GM12878 (cell line): ENCODE measurements at regions not wholly inside any gene's neighbourhood (a gene's known extent, or its start where the extent isn't known, plus 50 kb on each side); places are given as distances from the start of the nearest gene placed in this dataset.

Experiments used
- ATAC-seq: fragments of 200-7000 bp; cut with Tn5 transposase; 3 replicates; pipeline ENCODE4 v1.9.1; 2020; ENCODE audit warnings: mild to moderate bottlenecking, moderate library complexity
- BruUV-seq: library from RNA; stranded (reverse); fragments of 400-500 nt; replicated peaks from 2 replicates; lab custom pipeline; 2021; lab: Mats Ljungman, UMichigan
- CTCF ChIA-PET: fragments of 300-600 bp; sonication (Branson Sonifier 250); formaldehyde crosslinking; extraction: SDS; loops from one replicate; lab custom pipeline; 2021; ENCODE audit warnings: inconsistent platforms; lab: Yijun Ruan, JAX
- POLR2A ChIA-PET: fragments of 350-600 bp; formaldehyde crosslinking; extraction: SDS; loops from one replicate; lab custom pipeline; 2021; ENCODE audit warnings: inconsistent platforms; lab: Charles Lee
- RAD21 ChIA-PET: fragments of 300-600 bp; sonication (Branson Sonifier 250); formaldehyde crosslinking; loops from one replicate; lab custom pipeline; 2023; ENCODE audit warnings: antibody characterized with exemption; ENCODE audit not compliant: unreplicated experiment; lab: Charles Lee
- SMC1A ChIA-PET: fragments of 300-600 bp; sonication (Branson Sonifier 250); formaldehyde crosslinking; loops from one replicate; lab custom pipeline; 2023; ENCODE audit not compliant: unreplicated experiment, uncharacterized antibody; lab: Charles Lee
- DNase-seq: peaks from one replicate; pipeline ENCODE4 v3.0.0-alpha.2; 2011; ENCODE audit warnings: low read depth, low spot score
- FAIRE-seq: peaks from 3 replicates; lab custom pipeline; 2011; peaks lifted over from hg19 to GRCh38; lab: Jason Lieb, UNC
- H2AFZ ChIP-seq: 2 replicates; pipeline ENCODE4 v1.6.0; 2011; ENCODE audit warnings: low read depth, low read length, control low read depth; ENCODE audit not compliant: control insufficient read depth
- H3K27ac ChIP-seq: 2 replicates; pipeline ENCODE4 v1.5.1; 2011; ENCODE audit warnings: control low read depth; ENCODE audit not compliant: control insufficient read depth, insufficient read depth
- H3K27me3 ChIP-seq, 2 experiments: replicated peaks in 1 of 2; 2 replicates each; pipeline versions ENCODE4 v1.6.0 to v1.6.1; 2011; ENCODE audit warnings: low read length in 1 of 2; ENCODE audit not compliant: control insufficient read depth in 2 of 2, insufficient read depth in 2 of 2
- H3K36me3 ChIP-seq, 2 experiments: 2 replicates each; pipeline ENCODE4 v1.5.1; 2011; ENCODE audit warnings: low read length in 1 of 2; ENCODE audit not compliant: control insufficient read depth in 2 of 2, insufficient read depth in 2 of 2
- H3K4me1 ChIP-seq: 2 replicates; pipeline ENCODE4 v1.6.1; 2011; ENCODE audit warnings: mild to moderate bottlenecking, low read length, moderate library complexity, mixed read lengths; ENCODE audit not compliant: control insufficient read depth, insufficient read depth
- H3K4me2 ChIP-seq: 2 replicates; pipeline ENCODE4 v1.6.0; 2011; ENCODE audit warnings: control low read depth; ENCODE audit not compliant: control insufficient read depth, insufficient read depth
- H3K4me3 ChIP-seq: fragments of 200-600 bp; sonication (generic); 2 replicates; pipeline ENCODE4 v1.5.1; 2016
- H3K79me2 ChIP-seq: 2 replicates; pipeline ENCODE4 v1.6.0; 2011; ENCODE audit warnings: low read length; ENCODE audit not compliant: control insufficient read depth, insufficient read depth
- H3K9ac ChIP-seq: 2 replicates; pipeline ENCODE4 v1.8.0; 2011; ENCODE audit warnings: low read length, control low read depth, mixed read lengths; ENCODE audit not compliant: control insufficient read depth, insufficient read depth
- H3K9me3 ChIP-seq: replicated peaks from 3 replicates; pipeline ENCODE4 v1.5.1; 2011; ENCODE audit warnings: mild to moderate bottlenecking, low read length; ENCODE audit not compliant: control insufficient read depth, insufficient read depth
- H4K20me1 ChIP-seq: 2 replicates; pipeline ENCODE4 v1.6.0; 2011; ENCODE audit not compliant: control insufficient read depth, insufficient read depth
- ATF3 ChIP-seq: IDR thresholded peaks from 2 replicates; pipeline ENCODE4 v1.6.1; 2011; ENCODE audit warnings: low read depth, mild to moderate bottlenecking, low read length, moderate library complexity, borderline replicate concordance; ENCODE audit errors: extremely low read depth
- EGR1 ChIP-seq, 2 experiments: IDR thresholded peaks; 1 replicate in 1 of 2; 2 replicates in 1 of 2; pipeline ENCODE4 v1.6.1; 2011 to 2012; ENCODE audit warnings: low read depth in 2 of 2, low read length in 2 of 2, borderline replicate concordance in 1 of 2, mild to moderate bottlenecking in 1 of 2, moderate library complexity in 1 of 2
- ESRRA ChIP-seq: IDR thresholded peaks from 2 replicates; pipeline ENCODE4 v1.6.1; 2012; ENCODE audit warnings: mild to moderate bottlenecking, low read length, improper control_type of control experiment
- FOS ChIP-seq: IDR thresholded peaks from 3 replicates; pipeline ENCODE4 v1.6.1; 2011; ENCODE audit warnings: borderline replicate concordance; ENCODE audit not compliant: insufficient read length; ENCODE audit errors: extremely low read depth
- GABPA ChIP-seq: IDR thresholded peaks from 2 replicates; pipeline ENCODE4 v1.6.1; 2014; ENCODE audit warnings: antibody characterized with exemption, low read depth, mild to moderate bottlenecking, inconsistent platforms
- HDAC2 ChIP-seq: fragments of 200-600 bp; sonication (generic); IDR thresholded peaks from 2 replicates; pipeline ENCODE4 v1.6.1; 2017
- NR2C1 ChIP-seq: fragments of 450-650 bp; IDR thresholded peaks from 2 replicates; pipeline ENCODE4 v1.6.1; 2017; ENCODE audit warnings: antibody characterized with exemption, mild to moderate bottlenecking, moderate library complexity
- PAX5 ChIP-seq: IDR thresholded peaks from 2 replicates; pipeline ENCODE4 v1.6.1; 2011; ENCODE audit warnings: low read depth, low read length, borderline replicate concordance
- POU2F2 ChIP-seq: IDR thresholded peaks from 3 replicates; pipeline ENCODE4 v1.6.1; 2011; ENCODE audit warnings: low read depth, mild to moderate bottlenecking, low read length, borderline replicate concordance
- RBBP5 ChIP-seq: fragments of 200-600 bp; sonication (generic); conservative IDR thresholded peaks from 2 replicates; pipeline ENCODE4 v1.6.1; 2016
- RELA ChIP-seq: fragments of 450-650 bp; IDR thresholded peaks from 2 replicates; pipeline ENCODE4 v1.8.0; 2014; ENCODE audit warnings: borderline replicate concordance; ENCODE audit not compliant: partially characterized antibody
- SIN3A ChIP-seq: IDR thresholded peaks from 2 replicates; pipeline ENCODE4 v1.6.1; 2012; ENCODE audit warnings: low read depth, low read length, improper control_type of control experiment
- SPI1 ChIP-seq: IDR thresholded peaks from 2 replicates; pipeline ENCODE4 v1.6.1; 2011; ENCODE audit warnings: low read depth, mild to moderate bottlenecking, low read length, moderate library complexity, borderline replicate concordance; ENCODE audit not compliant: insufficient read depth
- USF1 ChIP-seq: IDR thresholded peaks from 2 replicates; pipeline ENCODE4 v1.6.1; 2011; ENCODE audit warnings: borderline replicate concordance, low read depth, mild to moderate bottlenecking, moderate library complexity, mixed read lengths, low read length; ENCODE audit not compliant: insufficient read depth; ENCODE audit errors: extremely low read length
- WRNIP1 ChIP-seq: IDR thresholded peaks from 2 replicates; pipeline ENCODE4 v1.6.1; 2011; ENCODE audit warnings: low read depth, low read length, improper control_type of control experiment, borderline replicate concordance
- ZNF217 ChIP-seq: fragments of 450-650 bp; IDR thresholded peaks from 2 replicates; pipeline ENCODE4 v1.6.1; 2017; ENCODE audit warnings: antibody characterized with exemption, mild to moderate bottlenecking
- WGBS: methylation state at CpG from one replicate; pipeline ENCODE4 v1.1.6; 2016; ENCODE audit warnings: low lambda C conversion rate; ENCODE audit not compliant: insufficient replicate concordance, insufficient coverage; ENCODE audit errors: missing lambda C conversion rate; 5-methylcytosine and 5-hydroxymethylcytosine counted together
- in situ Hi-C: fragments of 300-500 bp; cut with MboI; formaldehyde crosslinking; loops from 9 replicates; pipeline ENCODE4 v1.14.3; 2018; ENCODE audit warnings: mixed read lengths
- intact Hi-C: fragments of 100-400 bp; cut with micrococcal nuclease; formaldehyde crosslinking; loops from one replicate; pipeline ENCODE4 v1.14.2; 2022; ENCODE audit not compliant: unreplicated experiment

- no peak for DNase-seq
- 0% methylated on average over 1 of the region's 1 CpG for WGBS
- in situ Hi-C loops (no loop called here), intact Hi-C loops (no loop called here)
- TF ChIP-seq FOS (no peak), EGR1 (IDR thresholded peaks at IDR 0.05; ENCODE audit: borderline replicate concordance in 1 of 2, low read depth in 2 of 2, low read length in 2 of 2) (no peak), WRNIP1 (no peak), NR2C1 (no peak), GABPA (no peak), ESRRA (no peak), HDAC2 (no peak), POU2F2 (no peak), RBBP5 (no peak), SPI1 (no peak), ZNF217 (no peak), ATF3 (no peak), USF1 (no peak), RELA (no peak), SIN3A (no peak), PAX5 (no peak)
- Histone ChIP-seq H4K20me1 (no peaks in the 10 kb centered on the region), H3K27ac (no peak overlapping the region), H3K4me3 (no peak overlapping the region), H3K9me3 (no peaks in the 10 kb centered on the region), H3K79me2 (no peaks in the 10 kb centered on the region), H3K36me3 (no peaks in the 10 kb centered on the region), H3K4me2 (no peak overlapping the region), H2AFZ (no peak overlapping the region), H3K4me1 (no peaks in the 10 kb centered on the region), H3K9ac (no peak overlapping the region), H3K27me3 (no peaks in the 10 kb centered on the region)
- no TSS peak for BruUV-seq
- FAIRE-seq, result no peak
- no peak for ATAC-seq
- ChIA-PET RAD21 (interaction anchor here (1.7 kb wide), 1 partner anchor 22 kb away, joined by 5 read pairs; no protein-coding TSS in a partner anchor), CTCF (interaction anchor here (1.0 to 2.7 kb wide), 3 partner anchors 21 to 440 kb away, joined by 3 to 11 read pairs (median 3); no protein-coding TSS in a partner anchor), POLR2A (interaction anchor here (1.2 kb wide), 1 partner anchor 11 kb away, joined by 4 read pairs; no protein-coding TSS in a partner anchor), SMC1A (interaction anchor here (1.2 to 1.3 kb wide), 2 partner anchors 134 to 498 kb away, joined by 3 to 5 read pairs; no protein-coding TSS in a partner anchor)
These were observed 496.7 kb downstream of the BMP2 start for GRCh38 chr20:7264137-7264536.
